Tibial nerve (tissue), 4 donors: ENCODE measurements at regions not wholly inside any gene's neighbourhood (a gene's known extent, or its start where the extent isn't known, plus 50 kb on each side); places are given as distances from the start of the nearest gene placed in this dataset.

ENCODE experiments used
- CTCF ChIP-seq, 5 experiments: fragments of 200-600 bp in 3 of 5; fragments of 450-650 bp in 2 of 5; sonication (generic) in 3 of 5; IDR thresholded peaks; one replicate each; pipeline ENCODE4 v1.5.1; 2016 to 2019; ENCODE audit warnings: antibody characterized with exemption in 5 of 5, mild to moderate bottlenecking in 3 of 5, moderate library complexity in 2 of 5
- EP300 ChIP-seq, 2 donors: sonication (generic); formaldehyde crosslinking; IDR thresholded peaks; one replicate each; pipeline ENCODE4 v1.6.1; 2017; ENCODE audit warnings: antibody characterized with exemption in 2 of 2, mild to moderate bottlenecking in 1 of 2
- POLR2A ChIP-seq, 2 donors: fragments of 450-650 bp; IDR thresholded peaks; one replicate each; pipeline ENCODE4 v1.6.1; 2017; ENCODE audit warnings: antibody characterized with exemption in 2 of 2, mild to moderate bottlenecking in 2 of 2, moderate library complexity in 2 of 2

- TF ChIP-seq CTCF (IDR thresholded peaks at IDR 0.05) (no peak), POLR2A (IDR thresholded peaks at IDR 0.05) (no peak), EP300 (IDR thresholded peaks at IDR 0.05) (no peak)
These were observed 583.3 kb upstream of the TENM4 start for GRCh38 chr11:80024119-80024518.
